GM12878 (cell line): ENCODE measurements at regions not wholly inside any gene's neighbourhood (a gene's known extent, or its start where the extent isn't known, plus 50 kb on each side); places are given as distances from the start of the nearest gene placed in this dataset.

Source experiments
- ATAC-seq: fragments of 200-7000 bp; cut with Tn5 transposase; 3 replicates; pipeline ENCODE4 v1.9.1; 2020; ENCODE audit warnings: mild to moderate bottlenecking, moderate library complexity
- BruUV-seq: library from RNA; stranded (reverse); fragments of 400-500 nt; replicated peaks from 2 replicates; lab custom pipeline; 2021; lab: Mats Ljungman, UMichigan
- CTCF ChIA-PET: fragments of 300-600 bp; sonication (Branson Sonifier 250); formaldehyde crosslinking; extraction: SDS; loops from one replicate; lab custom pipeline; 2021; ENCODE audit warnings: inconsistent platforms; lab: Yijun Ruan, JAX
- POLR2A ChIA-PET: fragments of 350-600 bp; formaldehyde crosslinking; extraction: SDS; loops from one replicate; lab custom pipeline; 2021; ENCODE audit warnings: inconsistent platforms; lab: Charles Lee
- RAD21 ChIA-PET: fragments of 300-600 bp; sonication (Branson Sonifier 250); formaldehyde crosslinking; loops from one replicate; lab custom pipeline; 2023; ENCODE audit warnings: antibody characterized with exemption; ENCODE audit not compliant: unreplicated experiment; lab: Charles Lee
- SMC1A ChIA-PET: fragments of 300-600 bp; sonication (Branson Sonifier 250); formaldehyde crosslinking; loops from one replicate; lab custom pipeline; 2023; ENCODE audit not compliant: unreplicated experiment, uncharacterized antibody; lab: Charles Lee
- DNase-seq: peaks from one replicate; pipeline ENCODE4 v3.0.0-alpha.2; 2011; ENCODE audit warnings: low read depth, low spot score
- FAIRE-seq: peaks from 3 replicates; lab custom pipeline; 2011; peaks lifted over from hg19 to GRCh38; lab: Jason Lieb, UNC
- H2AFZ ChIP-seq: 2 replicates; pipeline ENCODE4 v1.6.0; 2011; ENCODE audit warnings: low read depth, low read length, control low read depth; ENCODE audit not compliant: control insufficient read depth
- H3K27ac ChIP-seq: 2 replicates; pipeline ENCODE4 v1.5.1; 2011; ENCODE audit warnings: control low read depth; ENCODE audit not compliant: control insufficient read depth, insufficient read depth
- H3K27me3 ChIP-seq, 2 experiments: replicated peaks in 1 of 2; 2 replicates each; pipeline versions ENCODE4 v1.6.0 to v1.6.1; 2011; ENCODE audit warnings: low read length in 1 of 2; ENCODE audit not compliant: control insufficient read depth in 2 of 2, insufficient read depth in 2 of 2
- H3K36me3 ChIP-seq, 2 experiments: 2 replicates each; pipeline ENCODE4 v1.5.1; 2011; ENCODE audit warnings: low read length in 1 of 2; ENCODE audit not compliant: control insufficient read depth in 2 of 2, insufficient read depth in 2 of 2
- H3K4me1 ChIP-seq: 2 replicates; pipeline ENCODE4 v1.6.1; 2011; ENCODE audit warnings: mild to moderate bottlenecking, low read length, moderate library complexity, mixed read lengths; ENCODE audit not compliant: control insufficient read depth, insufficient read depth
- H3K4me2 ChIP-seq: 2 replicates; pipeline ENCODE4 v1.6.0; 2011; ENCODE audit warnings: control low read depth; ENCODE audit not compliant: control insufficient read depth, insufficient read depth
- H3K4me3 ChIP-seq: fragments of 200-600 bp; sonication (generic); 2 replicates; pipeline ENCODE4 v1.5.1; 2016
- H3K79me2 ChIP-seq: 2 replicates; pipeline ENCODE4 v1.6.0; 2011; ENCODE audit warnings: low read length; ENCODE audit not compliant: control insufficient read depth, insufficient read depth
- H3K9ac ChIP-seq: 2 replicates; pipeline ENCODE4 v1.8.0; 2011; ENCODE audit warnings: low read length, control low read depth, mixed read lengths; ENCODE audit not compliant: control insufficient read depth, insufficient read depth
- H3K9me3 ChIP-seq: replicated peaks from 3 replicates; pipeline ENCODE4 v1.5.1; 2011; ENCODE audit warnings: mild to moderate bottlenecking, low read length; ENCODE audit not compliant: control insufficient read depth, insufficient read depth
- H4K20me1 ChIP-seq: 2 replicates; pipeline ENCODE4 v1.6.0; 2011; ENCODE audit not compliant: control insufficient read depth, insufficient read depth
- RCOR1 ChIP-seq: conservative IDR thresholded peaks from 2 replicates; pipeline ENCODE4 v1.6.1; 2012; ENCODE audit warnings: low read depth, low read length, improper control_type of control experiment
- WGBS: methylation state at CpG from one replicate; pipeline ENCODE4 v1.1.6; 2016; ENCODE audit warnings: low lambda C conversion rate; ENCODE audit not compliant: insufficient replicate concordance, insufficient coverage; ENCODE audit errors: missing lambda C conversion rate; 5-methylcytosine and 5-hydroxymethylcytosine counted together
- in situ Hi-C: fragments of 300-500 bp; cut with MboI; formaldehyde crosslinking; loops from 9 replicates; pipeline ENCODE4 v1.14.3; 2018; ENCODE audit warnings: mixed read lengths
- intact Hi-C: fragments of 100-400 bp; cut with micrococcal nuclease; formaldehyde crosslinking; loops from one replicate; pipeline ENCODE4 v1.14.2; 2022; ENCODE audit not compliant: unreplicated experiment
- TF ChIP-seq, protein P1 (sequence below): fragments of 450-650 bp; IDR thresholded peaks from 2 replicates; pipeline ENCODE4 v1.6.1; 2016; ENCODE audit warnings: mild to moderate bottlenecking, moderate library complexity, borderline replicate concordance

DNA sequence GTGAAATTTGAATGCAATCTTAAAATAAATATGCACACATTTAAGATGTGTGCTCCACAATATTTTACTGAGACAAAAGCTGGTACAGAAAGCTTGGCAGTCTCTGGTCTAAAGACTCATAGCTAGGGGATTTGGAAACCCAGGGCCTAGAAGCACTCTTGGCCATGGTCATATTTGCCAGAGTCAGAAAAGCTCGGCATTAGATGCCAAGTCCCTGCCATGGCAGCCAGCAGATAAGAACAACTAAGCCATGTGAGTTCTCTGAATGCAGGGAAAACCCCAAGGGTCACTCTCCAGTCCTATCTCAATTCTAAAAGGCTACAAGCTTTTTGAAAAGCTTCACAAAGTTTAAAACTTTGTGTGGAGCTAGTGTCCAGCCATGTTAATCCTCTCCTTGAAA is 119.5 kb downstream of the FAM114A2 start:
- SMC1A ChIA-PET = interaction anchor here (0.9 kb wide), 1 partner anchor 56 kb away, joined by 3 read pairs; no protein-coding TSS in a partner anchor
- no peak overlapping the region for H3K4me3 ChIP-seq
- no peak for FAIRE-seq
- H3K4me1 ChIP-seq = no peaks in the 10 kb centered on the region
- ATAC-seq = no peak
- BruUV-seq = no TSS peak
- H3K4me2 ChIP-seq = no peak overlapping the region
- no peaks in the 10 kb centered on the region for H3K79me2 ChIP-seq
- CTCF ChIA-PET = interaction anchor here (0.7 kb wide), 1 partner anchor 418 kb away, joined by 3 read pairs; no protein-coding TSS in a partner anchor
- in situ Hi-C loops (no loop called here), intact Hi-C loops (no loop called here)
- H3K36me3 ChIP-seq = no peaks in the 10 kb centered on the region
- H2AFZ ChIP-seq = no peak overlapping the region
- RAD21 ChIA-PET = interaction anchor here (0.7 kb wide), 1 partner anchor 1056 kb away, joined by 6 read pairs; no protein-coding TSS in a partner anchor
- no peaks in the 10 kb centered on the region for H3K9me3 ChIP-seq
- H3K27ac ChIP-seq = no peak overlapping the region
- TF ChIP-seq, protein P1, sequence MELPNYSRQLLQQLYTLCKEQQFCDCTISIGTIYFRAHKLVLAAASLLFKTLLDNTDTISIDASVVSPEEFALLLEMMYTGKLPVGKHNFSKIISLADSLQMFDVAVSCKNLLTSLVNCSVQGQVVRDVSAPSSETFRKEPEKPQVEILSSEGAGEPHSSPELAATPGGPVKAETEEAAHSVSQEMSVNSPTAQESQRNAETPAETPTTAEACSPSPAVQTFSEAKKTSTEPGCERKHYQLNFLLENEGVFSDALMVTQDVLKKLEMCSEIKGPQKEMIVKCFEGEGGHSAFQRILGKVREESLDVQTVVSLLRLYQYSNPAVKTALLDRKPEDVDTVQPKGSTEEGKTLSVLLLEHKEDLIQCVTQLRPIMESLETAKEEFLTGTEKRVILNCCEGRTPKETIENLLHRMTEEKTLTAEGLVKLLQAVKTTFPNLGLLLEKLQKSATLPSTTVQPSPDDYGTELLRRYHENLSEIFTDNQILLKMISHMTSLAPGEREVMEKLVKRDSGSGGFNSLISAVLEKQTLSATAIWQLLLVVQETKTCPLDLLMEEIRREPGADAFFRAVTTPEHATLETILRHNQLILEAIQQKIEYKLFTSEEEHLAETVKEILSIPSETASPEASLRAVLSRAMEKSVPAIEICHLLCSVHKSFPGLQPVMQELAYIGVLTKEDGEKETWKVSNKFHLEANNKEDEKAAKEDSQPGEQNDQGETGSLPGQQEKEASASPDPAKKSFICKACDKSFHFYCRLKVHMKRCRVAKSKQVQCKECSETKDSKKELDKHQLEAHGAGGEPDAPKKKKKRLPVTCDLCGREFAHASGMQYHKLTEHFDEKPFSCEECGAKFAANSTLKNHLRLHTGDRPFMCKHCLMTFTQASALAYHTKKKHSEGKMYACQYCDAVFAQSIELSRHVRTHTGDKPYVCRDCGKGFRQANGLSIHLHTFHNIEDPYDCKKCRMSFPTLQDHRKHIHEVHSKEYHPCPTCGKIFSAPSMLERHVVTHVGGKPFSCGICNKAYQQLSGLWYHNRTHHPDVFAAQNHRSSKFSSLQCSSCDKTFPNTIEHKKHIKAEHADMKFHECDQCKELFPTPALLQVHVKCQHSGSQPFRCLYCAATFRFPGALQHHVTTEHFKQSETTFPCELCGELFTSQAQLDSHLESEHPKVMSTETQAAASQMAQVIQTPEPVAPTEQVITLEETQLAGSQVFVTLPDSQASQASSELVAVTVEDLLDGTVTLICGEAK = no peak
- no peak for TF ChIP-seq RCOR1
- H3K27me3 ChIP-seq = no peaks in the 10 kb centered on the region; a peak in 2 of 4 replicates
- no peaks in the 10 kb centered on the region for H4K20me1 ChIP-seq
- no peak overlapping the region for H3K9ac ChIP-seq
- DNase-seq = no peak
- WGBS = 0% methylated on average over 1 of the region's 1 CpG
- POLR2A ChIA-PET = no interaction called here
